ENCODE measurements at regions not wholly inside any gene's neighbourhood (a gene's known extent, or its start where the extent isn't known, plus 50 kb on each side); places are given as distances from the start of the nearest gene placed in this dataset.
A peak's percentile ranks its signal among the peaks of the same experiment; 100 is the strongest.

GRCh38 chrY:8994001-8994400 lies 343.3 kb upstream of the TSPY4 start:
- WGBS, 3 donors: 75 to 85% methylated on average over 2 of the region's 2 CpGs; no CpG with 5 or more reads in 1 of the 3 donors
- Histone ChIP-seq H3K4me1 (ENCODE audit: control insufficient read depth in 3 of 3, insufficient read depth in 2 of 3, low read depth in 1 of 3, low read length in 2 of 3) (no peaks in the 10 kb centered on the region), H3K27ac (ENCODE audit: low read depth in 1 of 3, low read length in 2 of 3) (no peak overlapping the region), H3K27me3 (ENCODE audit: control insufficient read depth in 3 of 3, insufficient read depth in 3 of 3, low read length in 3 of 3) (no peaks in the 10 kb centered on the region), H3K36me3 (ENCODE audit: control insufficient read depth in 3 of 3, insufficient read depth in 2 of 3, low read depth in 1 of 3, low read length in 3 of 3) (no peaks in the 10 kb centered on the region), H3K9me3 (ENCODE audit: control insufficient read depth in 2 of 2, insufficient read depth in 1 of 2, low read depth in 1 of 2, low read length in 1 of 2) (peaks cover 0 to 3% of the 10 kb centered on the region in 2 donors), H3K4me3 (ENCODE audit: low read depth in 1 of 3, low read length in 3 of 3) (no peak overlapping the region)
- FAIRE-seq (no peak), DNase-seq (no peak)

- Histone ChIP-seq H3K27me3 (ENCODE audit: control insufficient read depth in 3 of 3, insufficient read depth in 3 of 3, low read length in 3 of 3) (no peaks in the 10 kb centered on the region), H3K27ac (ENCODE audit: low read depth in 1 of 3, low read length in 2 of 3) (no peak overlapping the region), H3K36me3 (ENCODE audit: control insufficient read depth in 3 of 3, insufficient read depth in 2 of 3, low read depth in 1 of 3, low read length in 3 of 3) (no peaks in the 10 kb centered on the region), H3K4me1 (ENCODE audit: control insufficient read depth in 3 of 3, insufficient read depth in 2 of 3, low read depth in 1 of 3, low read length in 2 of 3) (no peaks in the 10 kb centered on the region), H3K9me3 (ENCODE audit: control insufficient read depth in 2 of 2, insufficient read depth in 1 of 2, low read depth in 1 of 2, low read length in 1 of 2) (no peaks in the 10 kb centered on the region), H3K4me3 (ENCODE audit: low read depth in 1 of 3, low read length in 3 of 3) (no peak overlapping the region)
- FAIRE-seq (no peak), DNase-seq (no peak)
- 69 to 85% methylated on average over 4 of the region's 4 CpGs; no CpG with 5 or more reads in 1 of the 3 donors for WGBS, 3 donors
Observed at GRCh38 chrY:9001231-9001630, 336.0 kb upstream of the TSPY4 start.

- 59 to 80% methylated on average over 2 of the region's 2 CpGs; no CpG with 5 or more reads in 1 of the 3 donors for WGBS, 3 donors
- FAIRE-seq: no peak
Observed at GRCh38 chrY:9003739-9004138, 333.5 kb upstream of the TSPY4 start.

GRCh38 chrY:9008648-9009047 lies 328.6 kb upstream of the TSPY4 start:
- FAIRE-seq (no peak), DNase-seq (no peak)
- peaks cover 0 to 4% of the 10 kb centered on the region in 2 donors for H3K9me3 ChIP-seq (ENCODE audit: control insufficient read depth in 2 of 2, insufficient read depth in 1 of 2, low read depth in 1 of 2, low read length in 1 of 2)
- no peaks in the 10 kb centered on the region for H3K36me3 ChIP-seq (ENCODE audit: control insufficient read depth in 3 of 3, insufficient read depth in 2 of 3, low read depth in 1 of 3, low read length in 3 of 3)
- no peak overlapping the region for H3K4me3 ChIP-seq (ENCODE audit: low read depth in 1 of 3, low read length in 3 of 3)
- H3K27me3 ChIP-seq (ENCODE audit: control insufficient read depth in 3 of 3, insufficient read depth in 3 of 3, low read length in 3 of 3): no peaks in the 10 kb centered on the region
- H3K4me1 ChIP-seq (ENCODE audit: control insufficient read depth in 3 of 3, insufficient read depth in 2 of 3, low read depth in 1 of 3, low read length in 2 of 3): no peaks in the 10 kb centered on the region
- no peak overlapping the region for H3K27ac ChIP-seq (ENCODE audit: low read depth in 1 of 3, low read length in 2 of 3)
- WGBS, 3 donors: 87 to 93% methylated on average over 3 of the region's 3 CpGs; no CpG with 5 or more reads in 1 of the 3 donors

More at GRCh38 chrY:9003739-9004138, 333.5 kb upstream of the TSPY4 start:
- Histone ChIP-seq H3K9me3 (ENCODE audit: control insufficient read depth in 2 of 2, insufficient read depth in 1 of 2, low read depth in 1 of 2, low read length in 1 of 2) (no peaks in the 10 kb centered on the region), H3K4me3 (ENCODE audit: low read depth in 1 of 3, low read length in 3 of 3) (no peak overlapping the region), H3K36me3 (ENCODE audit: control insufficient read depth in 3 of 3, insufficient read depth in 2 of 3, low read depth in 1 of 3, low read length in 3 of 3) (no peaks in the 10 kb centered on the region), H3K27ac (ENCODE audit: low read depth in 1 of 3, low read length in 2 of 3) (no peak overlapping the region), H3K4me1 (ENCODE audit: control insufficient read depth in 3 of 3, insufficient read depth in 2 of 3, low read depth in 1 of 3, low read length in 2 of 3) (no peaks in the 10 kb centered on the region), H3K27me3 (ENCODE audit: control insufficient read depth in 3 of 3, insufficient read depth in 3 of 3, low read length in 3 of 3) (no peaks in the 10 kb centered on the region)
- DNase-seq: no peak

- FAIRE-seq (no peak), DNase-seq (no peak)
- H3K36me3 ChIP-seq (ENCODE audit: control insufficient read depth in 3 of 3, insufficient read depth in 2 of 3, low read depth in 1 of 3, low read length in 3 of 3): no peaks in the 10 kb centered on the region
- H3K4me1 ChIP-seq (ENCODE audit: control insufficient read depth in 3 of 3, insufficient read depth in 2 of 3, low read depth in 1 of 3, low read length in 2 of 3): no peaks in the 10 kb centered on the region
- peaks cover 0 to 3% of the 10 kb centered on the region in 2 donors for H3K9me3 ChIP-seq (ENCODE audit: control insufficient read depth in 2 of 2, insufficient read depth in 1 of 2, low read depth in 1 of 2, low read length in 1 of 2)
- no peak overlapping the region for H3K4me3 ChIP-seq (ENCODE audit: low read depth in 1 of 3, low read length in 3 of 3)
- no peak overlapping the region for H3K27ac ChIP-seq (ENCODE audit: low read depth in 1 of 3, low read length in 2 of 3)
- WGBS, 3 donors: 6 to 7% methylated on average over 1 of the region's 1 CpG; no CpG with 5 or more reads in 1 of the 3 donors
- H3K27me3 ChIP-seq (ENCODE audit: control insufficient read depth in 3 of 3, insufficient read depth in 3 of 3, low read length in 3 of 3): no peaks in the 10 kb centered on the region
Observed at GRCh38 chrY:9016916-9017315, 320.3 kb upstream of the TSPY4 start.

GRCh38 chrY:9018401-9018800 lies 318.9 kb upstream of the TSPY4 start:
- Histone ChIP-seq H3K4me3 (ENCODE audit: low read depth in 1 of 3, low read length in 3 of 3) (no peak overlapping the region), H3K36me3 (ENCODE audit: control insufficient read depth in 3 of 3, insufficient read depth in 2 of 3, low read depth in 1 of 3, low read length in 3 of 3) (no peaks in the 10 kb centered on the region), H3K9me3 (ENCODE audit: control insufficient read depth in 2 of 2, insufficient read depth in 1 of 2, low read depth in 1 of 2, low read length in 1 of 2) (no peaks in the 10 kb centered on the region), H3K4me1 (ENCODE audit: control insufficient read depth in 3 of 3, insufficient read depth in 2 of 3, low read depth in 1 of 3, low read length in 2 of 3) (no peaks in the 10 kb centered on the region), H3K27me3 (ENCODE audit: control insufficient read depth in 3 of 3, insufficient read depth in 3 of 3, low read length in 3 of 3) (no peaks in the 10 kb centered on the region), H3K27ac (ENCODE audit: low read depth in 1 of 3, low read length in 2 of 3) (no peak overlapping the region)
- DNase-seq (no peak), FAIRE-seq (no peak)
- 57 to 82% methylated on average over 1 of the region's 1 CpG; no CpG with 5 or more reads in 1 of the 3 donors for WGBS, 3 donors

- Histone ChIP-seq H3K27me3 (ENCODE audit: control insufficient read depth in 3 of 3, insufficient read depth in 3 of 3, low read length in 3 of 3) (no peaks in the 10 kb centered on the region), H3K4me1 (ENCODE audit: control insufficient read depth in 3 of 3, insufficient read depth in 2 of 3, low read depth in 1 of 3, low read length in 2 of 3) (no peaks in the 10 kb centered on the region), H3K9me3 (ENCODE audit: control insufficient read depth in 2 of 2, insufficient read depth in 1 of 2, low read depth in 1 of 2, low read length in 1 of 2) (no peaks in the 10 kb centered on the region), H3K27ac (ENCODE audit: low read depth in 1 of 3, low read length in 2 of 3) (no peak overlapping the region), H3K4me3 (ENCODE audit: low read depth in 1 of 3, low read length in 3 of 3) (no peak overlapping the region), H3K36me3 (ENCODE audit: control insufficient read depth in 3 of 3, insufficient read depth in 2 of 3, low read depth in 1 of 3, low read length in 3 of 3) (no peaks in the 10 kb centered on the region)
- FAIRE-seq: no peak
- WGBS, 3 donors: 70 to 82% methylated on average over 7 to 9 of the region's 9 CpGs; no CpG with 5 or more reads in 1 of the 3 donors
- DNase-seq: no peak
Observed at GRCh38 chrY:9027729-9028375, 309.4 kb upstream of the TSPY4 start.

GRCh38 chrY:9029929-9030328 lies 307.3 kb upstream of the TSPY4 start:
- WGBS, 3 donors: 7 to 36% methylated on average over 1 of the region's 1 CpG; no CpG with 5 or more reads in 1 of the 3 donors
- DNase-seq (peak; percentile 20 to 70), FAIRE-seq (peak; percentile 81)
- H3K4me3 ChIP-seq (ENCODE audit: low read depth in 1 of 3, low read length in 3 of 3): no peak overlapping the region
- no peaks in the 10 kb centered on the region for H3K36me3 ChIP-seq (ENCODE audit: control insufficient read depth in 3 of 3, insufficient read depth in 2 of 3, low read depth in 1 of 3, low read length in 3 of 3)
- no peak overlapping the region for H3K27ac ChIP-seq (ENCODE audit: low read depth in 1 of 3, low read length in 2 of 3)
- no peaks in the 10 kb centered on the region for H3K27me3 ChIP-seq (ENCODE audit: control insufficient read depth in 3 of 3, insufficient read depth in 3 of 3, low read length in 3 of 3)
- no peaks in the 10 kb centered on the region for H3K4me1 ChIP-seq (ENCODE audit: control insufficient read depth in 3 of 3, insufficient read depth in 2 of 3, low read depth in 1 of 3, low read length in 2 of 3)
- no peaks in the 10 kb centered on the region for H3K9me3 ChIP-seq (ENCODE audit: control insufficient read depth in 2 of 2, insufficient read depth in 1 of 2, low read depth in 1 of 2, low read length in 1 of 2)

- FAIRE-seq: no peak
- H3K27ac ChIP-seq (ENCODE audit: low read depth in 1 of 3, low read length in 2 of 3): no peak overlapping the region
- no peak overlapping the region for H3K4me3 ChIP-seq (ENCODE audit: low read depth in 1 of 3, low read length in 3 of 3)
- H3K4me1 ChIP-seq (ENCODE audit: control insufficient read depth in 3 of 3, insufficient read depth in 2 of 3, low read depth in 1 of 3, low read length in 2 of 3): no peaks in the 10 kb centered on the region
- no peak for DNase-seq
- no peaks in the 10 kb centered on the region for H3K36me3 ChIP-seq (ENCODE audit: control insufficient read depth in 3 of 3, insufficient read depth in 2 of 3, low read depth in 1 of 3, low read length in 3 of 3)
- WGBS, 3 donors: 37 to 56% methylated on average over 3 of the region's 3 CpGs; no CpG with 5 or more reads in 1 of the 3 donors
- H3K27me3 ChIP-seq (ENCODE audit: control insufficient read depth in 3 of 3, insufficient read depth in 3 of 3, low read length in 3 of 3): no peaks in the 10 kb centered on the region
- no peaks in the 10 kb centered on the region for H3K9me3 ChIP-seq (ENCODE audit: control insufficient read depth in 2 of 2, insufficient read depth in 1 of 2, low read depth in 1 of 2, low read length in 1 of 2)
Observed at GRCh38 chrY:9034217-9034616, 303.0 kb upstream of the TSPY4 start.
